HepG2 (cell line): ENCODE measurements at regions not wholly inside any gene's neighbourhood (a gene's known extent, or its start where the extent isn't known, plus 50 kb on each side); places are given as distances from the start of the nearest gene placed in this dataset.
A peak's percentile ranks its signal among the peaks of the same experiment; 100 is the strongest.

Experiments
- AKAP8 ChIP-seq: sonication (generic); formaldehyde crosslinking; IDR thresholded peaks from 2 replicates; pipeline ENCODE4 v1.5.1; 2020; ENCODE audit warnings: mild to moderate bottlenecking, missing genetic modification reagents
- ARNTL ChIP-seq: sonication (generic); formaldehyde crosslinking; IDR thresholded peaks from 2 replicates; pipeline ENCODE4 v1.4.0; 2020; ENCODE audit warnings: mild to moderate bottlenecking, missing genetic modification reagents
- GATA4 ChIP-seq: sonication (generic); IDR thresholded peaks from 2 replicates; pipeline ENCODE4 v1.6.1; 2016; ENCODE audit warnings: antibody characterized with exemption, low read depth, borderline replicate concordance
- NR2F2 ChIP-seq: IDR thresholded peaks from 2 replicates; pipeline ENCODE4 v1.6.1; 2012; ENCODE audit warnings: low read depth, inconsistent platforms, borderline replicate concordance
- SALL1 ChIP-seq: sonication (generic); formaldehyde crosslinking; IDR thresholded peaks from 2 replicates; pipeline ENCODE4 v1.8.0; 2022; ENCODE audit warnings: mild to moderate bottlenecking, missing genetic modification reagents
- SNRNP70 ChIP-seq: fragments of 200-400 bp; formaldehyde crosslinking; IDR thresholded peaks from 2 replicates; pipeline ENCODE4 v1.6.1; 2017; ENCODE audit warnings: mild to moderate bottlenecking, low read depth, low read length, moderate library complexity
- SOX13 ChIP-seq, 3 experiments: fragments of 450-650 bp in 1 of 3; sonication (generic) in 1 of 3; formaldehyde crosslinking in 1 of 3; IDR thresholded peaks in 2 of 3; conservative IDR thresholded peaks in 1 of 3; 2 replicates each; pipeline versions ENCODE4 v1.5.0 to v1.6.1; 2016 to 2020; ENCODE audit warnings: antibody characterized with exemption in 1 of 3, mild to moderate bottlenecking in 1 of 3, missing compliant biosample characterization in 1 of 3, missing genetic modification reagents in 1 of 3, moderate library complexity in 1 of 3
- SP140L ChIP-seq: sonication (generic); formaldehyde crosslinking; IDR thresholded peaks from 2 replicates; pipeline ENCODE4 v1.4.0; 2020; ENCODE audit warnings: missing genetic modification reagents, borderline replicate concordance
- SSRP1 ChIP-seq: IDR thresholded peaks from 2 replicates; pipeline ENCODE4 v1.6.1; 2016; ENCODE audit warnings: control low read depth
- ZC3H13 ChIP-seq: sonication (generic); formaldehyde crosslinking; IDR thresholded peaks from 2 replicates; pipeline ENCODE4 v1.8.1; 2023; ENCODE audit warnings: mild to moderate bottlenecking, missing genetic modification reagents, moderate library complexity
- ZNF672 ChIP-seq: sonication (generic); formaldehyde crosslinking; IDR thresholded peaks from 2 replicates; pipeline ENCODE4 v1.8.1; 2022; ENCODE audit warnings: missing genetic modification reagents
- ZNF891 ChIP-seq: sonication (generic); formaldehyde crosslinking; IDR thresholded peaks from 2 replicates; pipeline ENCODE4 v1.5.0; 2020; ENCODE audit warnings: mild to moderate bottlenecking, missing genetic modification reagents
- TF ChIP-seq, protein P1 (sequence below): fragments of 450-650 bp; IDR thresholded peaks from 2 replicates; pipeline ENCODE4 v1.6.1; 2016
- TF ChIP-seq, protein P2 (sequence below), 2 experiments: sonication (generic) in 1 of 2; formaldehyde crosslinking in 1 of 2; IDR thresholded peaks; 2 replicates each; pipeline versions ENCODE4 v1.4.0 to v1.6.1; 2016 to 2020; ENCODE audit warnings: borderline replicate concordance in 1 of 2, low read depth in 1 of 2, mild to moderate bottlenecking in 1 of 2, missing genetic modification reagents in 1 of 2
- TF ChIP-seq, protein P3 (sequence below): sonication (generic); formaldehyde crosslinking; IDR thresholded peaks from 2 replicates; pipeline ENCODE4 v1.5.0; 2020; ENCODE audit warnings: mild to moderate bottlenecking, missing genetic modification reagents, borderline replicate concordance
- TF ChIP-seq, protein P4 (sequence below): sonication (generic); formaldehyde crosslinking; IDR thresholded peaks from 2 replicates; pipeline ENCODE4 v1.4.0; 2020; ENCODE audit warnings: missing genetic modification reagents, borderline replicate concordance
- TF ChIP-seq, protein P5 (sequence below): IDR thresholded peaks from 2 replicates; pipeline ENCODE4 v1.6.1; 2012; ENCODE audit warnings: inconsistent platforms

DNA sequence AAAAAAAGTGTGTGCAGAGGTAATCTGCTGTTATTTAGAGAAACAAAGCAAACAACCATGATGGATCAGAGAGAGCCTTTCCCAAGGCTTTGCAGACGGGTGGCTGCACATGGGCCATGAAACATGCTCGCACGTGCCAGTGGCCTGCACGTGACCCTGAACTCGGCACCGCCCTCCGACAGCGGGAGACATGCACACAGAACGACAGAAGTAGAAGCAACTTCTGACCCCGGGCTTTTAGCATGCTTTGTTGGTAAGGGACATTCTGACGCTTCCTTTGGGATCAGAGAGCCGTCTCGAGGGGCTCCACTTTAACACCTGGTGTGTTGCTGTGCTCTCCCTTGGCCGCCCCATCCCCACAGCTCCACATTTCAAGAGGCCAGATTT lies 112.5 kb downstream of the KCNF1 start (continued):
- TF ChIP-seq, protein P1, sequence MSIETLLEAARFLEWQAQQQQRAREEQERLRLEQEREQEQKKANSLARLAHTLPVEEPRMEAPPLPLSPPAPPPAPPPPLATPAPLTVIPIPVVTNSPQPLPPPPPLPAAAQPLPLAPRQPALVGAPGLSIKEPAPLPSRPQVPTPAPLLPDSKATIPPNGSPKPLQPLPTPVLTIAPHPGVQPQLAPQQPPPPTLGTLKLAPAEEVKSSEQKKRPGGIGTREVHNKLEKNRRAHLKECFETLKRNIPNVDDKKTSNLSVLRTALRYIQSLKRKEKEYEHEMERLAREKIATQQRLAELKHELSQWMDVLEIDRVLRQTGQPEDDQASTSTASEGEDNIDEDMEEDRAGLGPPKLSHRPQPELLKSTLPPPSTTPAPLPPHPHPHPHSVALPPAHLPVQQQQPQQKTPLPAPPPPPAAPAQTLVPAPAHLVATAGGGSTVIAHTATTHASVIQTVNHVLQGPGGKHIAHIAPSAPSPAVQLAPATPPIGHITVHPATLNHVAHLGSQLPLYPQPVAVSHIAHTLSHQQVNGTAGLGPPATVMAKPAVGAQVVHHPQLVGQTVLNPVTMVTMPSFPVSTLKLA, result peak; percentile 69
- TF ChIP-seq, protein P2, sequence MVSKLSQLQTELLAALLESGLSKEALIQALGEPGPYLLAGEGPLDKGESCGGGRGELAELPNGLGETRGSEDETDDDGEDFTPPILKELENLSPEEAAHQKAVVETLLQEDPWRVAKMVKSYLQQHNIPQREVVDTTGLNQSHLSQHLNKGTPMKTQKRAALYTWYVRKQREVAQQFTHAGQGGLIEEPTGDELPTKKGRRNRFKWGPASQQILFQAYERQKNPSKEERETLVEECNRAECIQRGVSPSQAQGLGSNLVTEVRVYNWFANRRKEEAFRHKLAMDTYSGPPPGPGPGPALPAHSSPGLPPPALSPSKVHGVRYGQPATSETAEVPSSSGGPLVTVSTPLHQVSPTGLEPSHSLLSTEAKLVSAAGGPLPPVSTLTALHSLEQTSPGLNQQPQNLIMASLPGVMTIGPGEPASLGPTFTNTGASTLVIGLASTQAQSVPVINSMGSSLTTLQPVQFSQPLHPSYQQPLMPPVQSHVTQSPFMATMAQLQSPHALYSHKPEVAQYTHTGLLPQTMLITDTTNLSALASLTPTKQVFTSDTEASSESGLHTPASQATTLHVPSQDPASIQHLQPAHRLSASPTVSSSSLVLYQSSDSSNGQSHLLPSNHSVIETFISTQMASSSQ (IDR thresholded peaks at IDR 0.05; ENCODE audit: low read depth), result no peak
- TF ChIP-seq, protein P2 (CRISPR knock-in tag; IDR thresholded peaks at IDR 0.05; ENCODE audit: borderline replicate concordance), result no peak
- TF ChIP-seq, protein P3, sequence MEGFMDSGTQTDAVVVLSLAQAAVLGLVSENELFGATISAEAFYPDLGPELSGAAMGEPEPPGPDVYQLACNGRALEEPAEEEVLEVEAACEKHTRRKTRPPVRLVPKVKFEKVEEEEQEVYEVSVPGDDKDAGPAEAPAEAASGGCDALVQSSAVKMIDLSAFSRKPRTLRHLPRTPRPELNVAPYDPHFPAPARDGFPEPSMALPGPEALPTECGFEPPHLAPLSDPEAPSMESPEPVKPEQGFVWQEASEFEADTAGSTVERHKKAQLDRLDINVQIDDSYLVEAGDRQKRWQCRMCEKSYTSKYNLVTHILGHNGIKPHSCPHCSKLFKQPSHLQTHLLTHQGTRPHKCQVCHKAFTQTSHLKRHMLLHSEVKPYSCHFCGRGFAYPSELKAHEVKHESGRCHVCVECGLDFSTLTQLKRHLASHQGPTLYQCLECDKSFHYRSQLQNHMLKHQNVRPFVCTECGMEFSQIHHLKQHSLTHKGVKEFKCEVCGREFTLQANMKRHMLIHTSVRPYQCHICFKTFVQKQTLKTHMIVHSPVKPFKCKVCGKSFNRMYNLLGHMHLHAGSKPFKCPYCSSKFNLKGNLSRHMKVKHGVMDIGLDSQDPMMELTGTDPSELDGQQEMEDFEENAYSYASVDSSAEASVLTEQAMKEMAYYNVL (CRISPR knock-in tag), result no peak
- no peak for TF ChIP-seq AKAP8 (CRISPR knock-in tag)
- TF ChIP-seq, protein P4, sequence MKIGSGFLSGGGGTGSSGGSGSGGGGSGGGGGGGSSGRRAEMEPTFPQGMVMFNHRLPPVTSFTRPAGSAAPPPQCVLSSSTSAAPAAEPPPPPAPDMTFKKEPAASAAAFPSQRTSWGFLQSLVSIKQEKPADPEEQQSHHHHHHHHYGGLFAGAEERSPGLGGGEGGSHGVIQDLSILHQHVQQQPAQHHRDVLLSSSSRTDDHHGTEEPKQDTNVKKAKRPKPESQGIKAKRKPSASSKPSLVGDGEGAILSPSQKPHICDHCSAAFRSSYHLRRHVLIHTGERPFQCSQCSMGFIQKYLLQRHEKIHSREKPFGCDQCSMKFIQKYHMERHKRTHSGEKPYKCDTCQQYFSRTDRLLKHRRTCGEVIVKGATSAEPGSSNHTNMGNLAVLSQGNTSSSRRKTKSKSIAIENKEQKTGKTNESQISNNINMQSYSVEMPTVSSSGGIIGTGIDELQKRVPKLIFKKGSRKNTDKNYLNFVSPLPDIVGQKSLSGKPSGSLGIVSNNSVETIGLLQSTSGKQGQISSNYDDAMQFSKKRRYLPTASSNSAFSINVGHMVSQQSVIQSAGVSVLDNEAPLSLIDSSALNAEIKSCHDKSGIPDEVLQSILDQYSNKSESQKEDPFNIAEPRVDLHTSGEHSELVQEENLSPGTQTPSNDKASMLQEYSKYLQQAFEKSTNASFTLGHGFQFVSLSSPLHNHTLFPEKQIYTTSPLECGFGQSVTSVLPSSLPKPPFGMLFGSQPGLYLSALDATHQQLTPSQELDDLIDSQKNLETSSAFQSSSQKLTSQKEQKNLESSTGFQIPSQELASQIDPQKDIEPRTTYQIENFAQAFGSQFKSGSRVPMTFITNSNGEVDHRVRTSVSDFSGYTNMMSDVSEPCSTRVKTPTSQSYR (CRISPR knock-in tag), result no peak
- no peak for TF ChIP-seq ZNF891 (CRISPR knock-in tag)
- TF ChIP-seq SSRP1 (CRISPR knock-in tag), result no peak
- no peak for TF ChIP-seq ZNF672 (CRISPR knock-in tag)
- no peak for TF ChIP-seq NR2F2
- TF ChIP-seq SALL1 (CRISPR knock-in tag), result no peak
- no peak for TF ChIP-seq GATA4
- TF ChIP-seq ZC3H13 (CRISPR knock-in tag), result no peak
- TF ChIP-seq ARNTL (CRISPR knock-in tag), result peak; percentile 54; the same call in 1 of the 2 replicates
- no peak for TF ChIP-seq SOX13 (IDR thresholded peaks at IDR 0.05)
- TF ChIP-seq SOX13 (CRISPR knock-in tag; conservative IDR thresholded peaks at IDR 0.05 in 1 of 2, IDR thresholded peaks at IDR 0.05 in 1 of 2), result no peak
- TF ChIP-seq, protein P5, sequence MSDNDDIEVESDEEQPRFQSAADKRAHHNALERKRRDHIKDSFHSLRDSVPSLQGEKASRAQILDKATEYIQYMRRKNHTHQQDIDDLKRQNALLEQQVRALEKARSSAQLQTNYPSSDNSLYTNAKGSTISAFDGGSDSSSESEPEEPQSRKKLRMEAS, result peak; percentile 63
- no peak for TF ChIP-seq SNRNP70
- no peak for TF ChIP-seq SP140L (CRISPR knock-in tag)
